ENCODE measurements at regions not wholly inside any gene's neighbourhood (a gene's known extent, or its start where the extent isn't known, plus 50 kb on each side); places are given as distances from the start of the nearest gene placed in this dataset.

GRCh38 chr11:69878144-69878883, 59.1 kb upstream of the FGF3 start (continued):
- TF ChIP-seq SP4 (IDR thresholded peaks at IDR 0.05; ENCODE audit: low read length) (no peak), SUZ12 (IDR thresholded peaks at IDR 0.05; ENCODE audit: low read length) (no peak), HDAC2 (IDR thresholded peaks at IDR 0.05; ENCODE audit: borderline replicate concordance in 1 of 2, low read depth in 2 of 2, low read length in 2 of 2) (no peak), USF2 (IDR thresholded peaks at IDR 0.05; ENCODE audit: low read length) (no peak), MAFK (IDR thresholded peaks at IDR 0.05; ENCODE audit: low read depth, low read length) (no peak), RBBP5 (IDR thresholded peaks at IDR 0.05; ENCODE audit: borderline replicate concordance, low read depth, low read length) (no peak)
